Karpas-422 (cell line): ENCODE measurements at regions not wholly inside any gene's neighbourhood (a gene's known extent, or its start where the extent isn't known, plus 50 kb on each side); places are given as distances from the start of the nearest gene placed in this dataset.
A peak's percentile ranks its signal among the peaks of the same experiment; 100 is the strongest.
"Not testable (repeated sequence)": the region's sequence is repeated elsewhere in the genome, so short reads cannot be mapped to it uniquely, and the experiment has no call there.

Experiments
- DNase-seq: peaks from one replicate; pipeline ENCODE4 v3.0.0-alpha.2; 2015
- H2AFZ ChIP-seq: fragments of 200-600 bp; sonication (generic); 2 replicates; pipeline ENCODE4 v1.6.1; 2014; ENCODE audit warnings: antibody characterized with exemption, low read length, mixed read lengths
- H3K27ac ChIP-seq: fragments of 200-600 bp; sonication (generic); 2 replicates; pipeline ENCODE4 v1.5.1; 2014; ENCODE audit warnings: mild to moderate bottlenecking, low read length, moderate library complexity
- H3K27me3 ChIP-seq: fragments of 200-600 bp; sonication (generic); 2 replicates; pipeline ENCODE4 v1.6.1; 2014; ENCODE audit warnings: low read length, mixed read lengths
- H3K36me3 ChIP-seq: fragments of 200-600 bp; sonication (generic); 2 replicates; pipeline ENCODE4 v1.6.1; 2014; ENCODE audit warnings: low read length, mixed read lengths; ENCODE audit not compliant: insufficient read depth
- H3K4me1 ChIP-seq: fragments of 200-600 bp; sonication (generic); 2 replicates; pipeline ENCODE4 v1.6.1; 2014; ENCODE audit warnings: mild to moderate bottlenecking, low read length, mixed read lengths
- H3K4me2 ChIP-seq: fragments of 200-600 bp; sonication (generic); 2 replicates; pipeline ENCODE4 v1.6.1; 2014; ENCODE audit warnings: low read length, low read depth, mild to moderate bottlenecking; ENCODE audit not compliant: poor library complexity, severe bottlenecking
- H3K4me3 ChIP-seq: fragments of 200-600 bp; sonication (generic); 2 replicates; pipeline ENCODE4 v1.5.1; 2014; ENCODE audit warnings: mild to moderate bottlenecking, antibody characterized with exemption, low read length, mixed read lengths
- H3K79me2 ChIP-seq: fragments of 200-600 bp; sonication (generic); 2 replicates; pipeline ENCODE4 v1.6.1; 2014; ENCODE audit warnings: mild to moderate bottlenecking, low read length, mixed read lengths
- H3K9ac ChIP-seq: fragments of 200-600 bp; sonication (generic); 2 replicates; pipeline ENCODE4 v1.6.0; 2014; ENCODE audit warnings: low read length
- H3K9me2 ChIP-seq: fragments of 200-600 bp; sonication (generic), shearing (Covaris generic); replicated peaks from 2 replicates; pipeline ENCODE4 v1.6.0; 2014; ENCODE audit warnings: mild to moderate bottlenecking, low read length, moderate library complexity; ENCODE audit not compliant: insufficient read depth
- H3K9me3 ChIP-seq: fragments of 300-700, 200-600 bp; sonication (generic); 2 replicates; pipeline ENCODE4 v1.6.1; 2014; ENCODE audit warnings: low read length, mixed read lengths
- H4K20me1 ChIP-seq: fragments of 200-600 bp; sonication (generic); 2 replicates; pipeline ENCODE4 v1.6.1; 2014; ENCODE audit warnings: mild to moderate bottlenecking, antibody characterized with exemption, low read length, low read depth; ENCODE audit not compliant: insufficient read depth

DNA sequence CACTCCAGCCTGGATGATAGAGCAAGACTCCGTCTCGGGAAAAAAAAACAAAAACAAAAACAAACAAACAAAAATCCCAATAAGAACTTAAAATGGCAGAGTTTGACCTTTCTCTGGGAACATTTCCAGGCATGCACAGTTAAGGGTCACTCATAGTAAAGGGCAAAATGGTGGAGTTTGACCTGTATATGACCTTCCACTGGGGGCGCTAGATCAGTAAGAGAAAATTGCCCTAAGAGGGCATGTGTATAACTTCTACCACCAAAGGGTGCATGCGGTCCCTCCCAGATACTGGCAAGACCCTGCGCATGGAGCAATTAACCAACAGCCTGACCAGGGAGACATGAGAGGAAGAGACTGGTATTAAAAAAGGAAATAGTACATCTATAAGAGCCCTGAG lies 177.2 kb downstream of the MOSPD2 start:
- H3K9me2 ChIP-seq: no peaks in the 10 kb centered on the region
- H3K9me3 ChIP-seq: peaks cover 3% of the 10 kb centered on the region
- no peak overlapping the region for H2AFZ ChIP-seq
- H4K20me1 ChIP-seq: no peaks in the 10 kb centered on the region
- peak; percentile 53 for DNase-seq
- H3K27me3 ChIP-seq: no peaks in the 10 kb centered on the region
- H3K9ac ChIP-seq: no peak overlapping the region
- H3K4me2 ChIP-seq: no peak overlapping the region
- no peaks in the 10 kb centered on the region for H3K79me2 ChIP-seq
- H3K36me3 ChIP-seq: no peaks in the 10 kb centered on the region
- no peak overlapping the region for H3K4me3 ChIP-seq
- H3K4me1 ChIP-seq: no peaks in the 10 kb centered on the region
- no peak overlapping the region for H3K27ac ChIP-seq

DNA sequence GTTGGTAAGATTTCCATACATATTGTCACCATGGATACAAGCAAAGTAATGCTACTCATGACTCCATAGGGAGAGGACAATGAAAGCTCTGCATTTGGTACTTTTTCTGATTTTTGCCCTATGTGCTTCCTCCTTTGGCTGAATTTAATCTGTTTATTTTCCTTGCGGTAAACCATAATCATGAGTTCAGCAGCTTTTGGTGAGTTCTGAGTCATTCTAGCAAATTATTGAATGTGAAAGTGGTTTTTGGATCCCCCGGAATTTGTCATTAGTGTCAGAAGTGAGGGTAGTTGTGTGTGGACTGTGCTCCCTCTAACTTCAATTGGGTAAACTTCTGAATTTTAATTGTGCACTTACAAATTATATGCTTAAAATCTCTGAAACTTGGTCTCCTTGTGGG lies 170.3 kb downstream of the MOSPD2 start:
- H4K20me1 ChIP-seq: no peaks in the 10 kb centered on the region
- H3K4me3 ChIP-seq: no peak overlapping the region
- H3K4me2 ChIP-seq: no peak overlapping the region
- H3K36me3 ChIP-seq: no peaks in the 10 kb centered on the region
- no peaks in the 10 kb centered on the region for H3K79me2 ChIP-seq
- H2AFZ ChIP-seq: no peak overlapping the region
- DNase-seq: no peak
- no peak overlapping the region for H3K9ac ChIP-seq
- no peaks in the 10 kb centered on the region; the same call in 1 of the 2 replicates for H3K9me3 ChIP-seq
- H3K27me3 ChIP-seq: no peaks in the 10 kb centered on the region
- no peaks in the 10 kb centered on the region for H3K9me2 ChIP-seq
- H3K4me1 ChIP-seq: no peaks in the 10 kb centered on the region
- no peak overlapping the region for H3K27ac ChIP-seq

DNA sequence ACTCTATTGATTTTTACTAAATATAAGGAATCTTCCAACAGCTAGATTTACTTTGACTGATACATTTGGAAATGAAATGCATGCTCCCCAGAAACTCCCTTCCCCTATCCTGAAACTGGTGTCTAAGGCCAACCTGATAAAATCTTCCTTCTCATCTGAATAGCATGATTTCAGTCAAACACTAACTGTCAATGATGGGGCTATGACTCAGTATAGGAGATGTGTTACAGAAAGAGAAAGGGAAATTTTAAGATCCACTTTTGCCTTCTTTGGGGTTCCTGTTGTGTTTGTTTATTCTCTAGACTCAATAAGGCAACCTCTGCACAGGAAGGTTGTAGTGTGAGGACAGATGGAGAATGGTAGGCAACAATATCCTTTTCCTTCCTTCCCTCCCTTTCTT lies 160.7 kb downstream of the MOSPD2 start:
- H3K4me1 ChIP-seq: no peaks in the 10 kb centered on the region

DNA sequence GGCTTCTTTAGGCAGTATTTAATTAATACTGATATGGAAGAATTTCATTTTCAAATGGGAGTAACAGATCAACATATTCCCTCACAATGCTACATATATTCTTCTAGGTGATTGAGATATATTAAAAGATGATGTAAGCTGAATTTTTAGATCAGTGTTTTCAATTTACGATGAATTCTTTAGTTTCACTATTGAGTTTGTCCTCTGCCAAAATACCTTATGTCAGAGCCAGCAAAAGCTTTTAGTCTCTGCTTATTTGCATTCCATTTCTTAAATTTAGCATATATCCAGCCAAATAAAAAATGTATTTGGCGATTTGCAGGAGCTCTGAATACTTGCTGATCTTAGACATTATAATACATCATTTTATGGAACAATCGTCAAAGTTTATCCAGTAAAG lies 144.3 kb downstream of the MOSPD2 start:
- H3K9ac ChIP-seq: no peak overlapping the region
- H3K27ac ChIP-seq: no peak overlapping the region

More for the DNA sequence above, 160.7 kb downstream of the MOSPD2 start:
- no peak for DNase-seq
- H3K4me3 ChIP-seq: no peak overlapping the region
- H3K9me2 ChIP-seq: no peaks in the 10 kb centered on the region
- no peaks in the 10 kb centered on the region for H3K36me3 ChIP-seq
- H3K27ac ChIP-seq: no peak overlapping the region
- H3K79me2 ChIP-seq: no peaks in the 10 kb centered on the region
- H3K9me3 ChIP-seq: peaks cover 3% of the 10 kb centered on the region; the same call in 1 of the 2 replicates
- H3K4me2 ChIP-seq: no peak overlapping the region
- H3K27me3 ChIP-seq: no peaks in the 10 kb centered on the region
- H2AFZ ChIP-seq: no peak overlapping the region
- no peaks in the 10 kb centered on the region for H4K20me1 ChIP-seq
- no peak overlapping the region for H3K9ac ChIP-seq

DNA sequence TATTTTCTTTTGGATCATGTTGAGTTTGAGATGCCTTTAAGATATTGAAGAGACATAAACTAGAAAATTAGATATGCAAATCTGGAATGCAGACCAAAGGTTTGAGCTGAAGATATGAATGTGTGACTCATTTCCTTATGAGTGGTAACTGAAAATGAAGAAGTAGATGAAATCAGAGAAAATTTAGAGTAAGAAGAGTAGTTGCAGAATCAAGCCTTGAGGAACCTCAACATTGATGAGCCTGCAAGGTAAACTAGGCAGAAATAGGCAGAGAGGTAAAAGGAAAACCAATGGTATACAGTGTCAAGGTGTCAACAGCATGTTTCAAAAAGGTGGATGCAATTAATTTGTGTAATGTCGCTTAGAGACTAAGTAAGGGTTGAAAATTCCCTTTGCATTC lies 142.8 kb downstream of the MOSPD2 start:
- Histone ChIP-seq H3K4me3 (no peak overlapping the region), H3K36me3 (no peaks in the 10 kb centered on the region), H3K9me3 (no peaks in the 10 kb centered on the region), H3K27me3 (no peaks in the 10 kb centered on the region), H3K9ac (no peak overlapping the region), H4K20me1 (no peaks in the 10 kb centered on the region), H3K4me1 (no peaks in the 10 kb centered on the region), H3K4me2 (no peak overlapping the region), H3K27ac (no peak overlapping the region), H3K9me2 (no peaks in the 10 kb centered on the region), H3K79me2 (no peaks in the 10 kb centered on the region), H2AFZ (no peak overlapping the region)
- no peak for DNase-seq

More for the DNA sequence above, 144.3 kb downstream of the MOSPD2 start:
- Histone ChIP-seq H3K9me2 (no peaks in the 10 kb centered on the region), H3K36me3 (no peaks in the 10 kb centered on the region), H3K4me3 (no peak overlapping the region), H3K79me2 (no peaks in the 10 kb centered on the region), H2AFZ (no peak overlapping the region), H3K27me3 (no peaks in the 10 kb centered on the region), H3K9me3 (no peaks in the 10 kb centered on the region), H4K20me1 (no peaks in the 10 kb centered on the region), H3K4me1 (no peaks in the 10 kb centered on the region), H3K4me2 (no peak overlapping the region)
- DNase-seq: no peak

- H3K9ac ChIP-seq: no peak overlapping the region
- no peak overlapping the region for H3K27ac ChIP-seq
- no peaks in the 10 kb centered on the region for H3K36me3 ChIP-seq
- H3K4me3 ChIP-seq: no peak overlapping the region
- DNase-seq: no peak
- H3K4me2 ChIP-seq: no peak overlapping the region
- no peaks in the 10 kb centered on the region for H3K9me3 ChIP-seq
- no peaks in the 10 kb centered on the region for H3K9me2 ChIP-seq
- H3K4me1 ChIP-seq: no peaks in the 10 kb centered on the region
- H4K20me1 ChIP-seq: no peaks in the 10 kb centered on the region
- H3K27me3 ChIP-seq: no peaks in the 10 kb centered on the region
- no peaks in the 10 kb centered on the region for H3K79me2 ChIP-seq
- no peak overlapping the region for H2AFZ ChIP-seq
Observed at GRCh38 chrX:15014281-15014680, 141.1 kb downstream of the MOSPD2 start.

DNA sequence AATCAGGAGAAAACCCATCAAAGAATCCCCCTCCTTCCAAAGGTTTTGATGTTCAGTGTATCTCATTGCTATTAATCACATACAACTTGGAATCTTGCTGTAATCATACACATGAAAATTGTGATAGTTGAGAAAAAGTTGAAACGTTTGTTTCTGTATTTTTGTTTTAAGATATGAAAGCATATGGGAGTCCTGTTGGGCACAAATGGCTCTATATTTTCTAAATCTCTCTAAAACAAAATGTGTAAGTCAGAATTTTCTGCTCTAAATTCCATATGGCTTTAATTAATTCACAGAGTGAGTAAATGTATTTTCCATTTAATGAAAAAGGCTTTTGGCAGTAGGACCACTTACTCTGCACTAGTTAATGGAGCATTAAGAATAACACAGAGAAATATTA lies 140.2 kb downstream of the MOSPD2 start:
- Histone ChIP-seq H3K4me1 (no peaks in the 10 kb centered on the region), H3K9me2 (no peaks in the 10 kb centered on the region), H3K4me3 (no peak overlapping the region), H3K9me3 (no peaks in the 10 kb centered on the region), H3K9ac (no peak overlapping the region), H3K4me2 (no peak overlapping the region), H2AFZ (no peak overlapping the region), H3K27ac (no peak overlapping the region), H3K79me2 (no peaks in the 10 kb centered on the region), H4K20me1 (no peaks in the 10 kb centered on the region), H3K27me3 (no peaks in the 10 kb centered on the region), H3K36me3 (no peaks in the 10 kb centered on the region)
- DNase-seq: no peak

- Histone ChIP-seq H3K9me2 (no peaks in the 10 kb centered on the region), H2AFZ (no peak overlapping the region), H3K4me3 (no peak overlapping the region)
Observed at GRCh38 chrX:14997271-14997670, 124.0 kb downstream of the MOSPD2 start.

GRCh38 chrX:14984425-14984824 lies 111.2 kb downstream of the MOSPD2 start:
- H3K4me2 ChIP-seq: not testable (repeated sequence)

More at GRCh38 chrX:14997271-14997670, 124.0 kb downstream of the MOSPD2 start:
- H3K36me3 ChIP-seq: no peaks in the 10 kb centered on the region
- H3K27me3 ChIP-seq: no peaks in the 10 kb centered on the region
- H3K4me1 ChIP-seq: no peaks in the 10 kb centered on the region
- H4K20me1 ChIP-seq: no peaks in the 10 kb centered on the region
- no peak overlapping the region for H3K27ac ChIP-seq
- no peak overlapping the region for H3K9ac ChIP-seq
- DNase-seq: no peak
- no peak overlapping the region for H3K4me2 ChIP-seq
- H3K79me2 ChIP-seq: no peaks in the 10 kb centered on the region
- H3K9me3 ChIP-seq: peaks cover 2% of the 10 kb centered on the region; the same call in 1 of the 2 replicates

More at GRCh38 chrX:14984425-14984824, 111.2 kb downstream of the MOSPD2 start:
- H3K4me3 ChIP-seq, H3K9me2 ChIP-seq, H3K79me2 ChIP-seq, H3K4me1 ChIP-seq, H3K36me3 ChIP-seq, H3K27ac ChIP-seq, H2AFZ ChIP-seq, DNase-seq, H4K20me1 ChIP-seq, H3K9me3 ChIP-seq, H3K27me3 ChIP-seq, H3K9ac ChIP-seq: not testable (repeated sequence)
